GM12875 (cell line): ENCODE measurements at regions not wholly inside any gene's neighbourhood (a gene's known extent, or its start where the extent isn't known, plus 50 kb on each side); places are given as distances from the start of the nearest gene placed in this dataset.

ENCODE experiments used
- H3K4me3 ChIP-seq: one replicate; pipeline ENCODE4 v1.5.1; 2011; ENCODE audit warnings: low read depth, low read length, control low read depth
- CTCF ChIP-seq: IDR thresholded peaks from 2 replicates; pipeline ENCODE4 v1.5.1; 2011; ENCODE audit warnings: low read depth, mild to moderate bottlenecking, control low read depth, inconsistent platforms, low read length, moderate library complexity, borderline replicate concordance; ENCODE audit not compliant: insufficient read depth

- no peak overlapping the region for H3K4me3 ChIP-seq
- TF ChIP-seq CTCF, result no peak
Measured at GRCh38 chr4:104983615-104984179, 163.0 kb upstream of the TET2 start.

GRCh38 chr4:104986306-104986705 is 160.4 kb upstream of the TET2 start:
- H3K4me3 ChIP-seq, result no peak overlapping the region
- no peak for TF ChIP-seq CTCF

- H3K4me3 ChIP-seq, result no peak overlapping the region
- TF ChIP-seq CTCF, result no peak
Measured at GRCh38 chr4:104989371-104989770, 157.3 kb upstream of the TET2 start.

- no peak overlapping the region for H3K4me3 ChIP-seq
- TF ChIP-seq CTCF, result no peak
Measured at GRCh38 chr4:105002278-105002677, 144.4 kb upstream of the TET2 start.

- no peak for TF ChIP-seq CTCF
- no peak overlapping the region for H3K4me3 ChIP-seq
Measured at GRCh38 chr4:105014234-105014633, 132.4 kb upstream of the TET2 start.

- no peak for TF ChIP-seq CTCF
- H3K4me3 ChIP-seq, result no peak overlapping the region
Measured at GRCh38 chr4:105014635-105015034, 132.0 kb upstream of the TET2 start.

GRCh38 chr4:105015750-105016149 is 130.9 kb upstream of the TET2 start:
- no peak for TF ChIP-seq CTCF
- H3K4me3 ChIP-seq, result no peak overlapping the region
